ENCODE measurements at regions not wholly inside any gene's neighbourhood (a gene's known extent, or its start where the extent isn't known, plus 50 kb on each side); places are given as distances from the start of the nearest gene placed in this dataset.
"Not testable (repeated sequence)": the region's sequence is repeated elsewhere in the genome, so short reads cannot be mapped to it uniquely, and the experiment has no call there.

- peaks cover 10 to 15% of the 10 kb centered on the region in 2 donors for H3K9me3 Mint-ChIP-seq
- no peaks in the 10 kb centered on the region for H3K4me1 Mint-ChIP-seq (ENCODE audit: low read depth in 2 of 2)
- no peak for DNase-seq
- H3K27me3 Mint-ChIP-seq: no peaks in the 10 kb centered on the region
- no peaks in the 10 kb centered on the region for H3K36me3 Mint-ChIP-seq (ENCODE audit: insufficient read depth)
- H3K4me3 Mint-ChIP-seq: no peak overlapping the region
- ATAC-seq (replicated peaks): no peak
- H3K27ac Mint-ChIP-seq: no peak overlapping the region
Observed at GRCh38 chr9:119726035-119726434, 356.8 kb upstream of the BRINP1 start.

GRCh38 chr9:119722384-119722783 lies 353.1 kb upstream of the BRINP1 start:
- Mint-ChIP-seq H3K9me3 (peaks cover 7 to 15% of the 10 kb centered on the region in 2 donors), H3K27me3 (no peaks in the 10 kb centered on the region), H3K27ac (no peak overlapping the region), H3K4me1 (ENCODE audit: low read depth in 2 of 2) (no peaks in the 10 kb centered on the region), H3K4me3 (no peak overlapping the region), H3K36me3 (ENCODE audit: insufficient read depth) (no peaks in the 10 kb centered on the region)
- DNase-seq (no peak), ATAC-seq (replicated peaks) (no peak)

GRCh38 chr9:119712325-119712724 lies 343.1 kb upstream of the BRINP1 start:
- DNase-seq (no peak), ATAC-seq (replicated peaks) (no peak)
- no peaks in the 10 kb centered on the region for H3K36me3 Mint-ChIP-seq (ENCODE audit: insufficient read depth)
- H3K9me3 Mint-ChIP-seq: peaks cover 6 to 23% of the 10 kb centered on the region in 2 donors
- no peak overlapping the region for H3K4me3 Mint-ChIP-seq
- H3K4me1 Mint-ChIP-seq (ENCODE audit: low read depth in 2 of 2): no peaks in the 10 kb centered on the region
- H3K27me3 Mint-ChIP-seq: no peaks in the 10 kb centered on the region
- no peak overlapping the region for H3K27ac Mint-ChIP-seq

GRCh38 chr9:119709431-119709830 lies 340.2 kb upstream of the BRINP1 start:
- Mint-ChIP-seq H3K36me3 (ENCODE audit: insufficient read depth) (no peaks in the 10 kb centered on the region), H3K27me3 (no peaks in the 10 kb centered on the region), H3K9me3 (peaks cover 6 to 23% of the 10 kb centered on the region in 2 donors), H3K4me3 (no peak overlapping the region), H3K27ac (no peak overlapping the region), H3K4me1 (ENCODE audit: low read depth in 2 of 2) (no peaks in the 10 kb centered on the region)
- ATAC-seq (replicated peaks) (no peak), DNase-seq (no peak)

GRCh38 chr9:119707228-119707845 lies 338.1 kb upstream of the BRINP1 start:
- no peaks in the 10 kb centered on the region for H3K27me3 Mint-ChIP-seq
- ATAC-seq (replicated peaks) (no peak), DNase-seq (no peak)
- peaks cover 4 to 23% of the 10 kb centered on the region in 2 donors for H3K9me3 Mint-ChIP-seq
- no peaks in the 10 kb centered on the region for H3K4me1 Mint-ChIP-seq (ENCODE audit: low read depth in 2 of 2)
- H3K4me3 Mint-ChIP-seq: no peak overlapping the region
- H3K36me3 Mint-ChIP-seq (ENCODE audit: insufficient read depth): no peaks in the 10 kb centered on the region
- no peak overlapping the region for H3K27ac Mint-ChIP-seq

GRCh38 chr9:119701651-119702050 lies 332.4 kb upstream of the BRINP1 start:
- no peaks in the 10 kb centered on the region for H3K36me3 Mint-ChIP-seq (ENCODE audit: insufficient read depth)
- no peaks in the 10 kb centered on the region for H3K27me3 Mint-ChIP-seq
- ATAC-seq (replicated peaks) (no peak), DNase-seq (no peak)
- no peaks in the 10 kb centered on the region for H3K4me1 Mint-ChIP-seq (ENCODE audit: low read depth in 2 of 2)
- no peak overlapping the region for H3K4me3 Mint-ChIP-seq
- no peak overlapping the region for H3K27ac Mint-ChIP-seq
- H3K9me3 Mint-ChIP-seq: peaks cover 0 to 5% of the 10 kb centered on the region in 2 donors

- no peak for DNase-seq
- no peaks in the 10 kb centered on the region for H3K27me3 Mint-ChIP-seq
- peaks cover 0 to 5% of the 10 kb centered on the region in 2 donors for H3K9me3 Mint-ChIP-seq
- ATAC-seq (replicated peaks): no peak
- no peak overlapping the region for H3K4me3 Mint-ChIP-seq
- no peaks in the 10 kb centered on the region for H3K36me3 Mint-ChIP-seq (ENCODE audit: insufficient read depth)
- H3K27ac Mint-ChIP-seq: no peak overlapping the region
- no peaks in the 10 kb centered on the region for H3K4me1 Mint-ChIP-seq (ENCODE audit: low read depth in 2 of 2)
Observed at GRCh38 chr9:119698535-119698934, 329.3 kb upstream of the BRINP1 start.

GRCh38 chr9:119697996-119698395 lies 328.8 kb upstream of the BRINP1 start:
- ATAC-seq (replicated peaks) (no peak), DNase-seq (no peak)
- Mint-ChIP-seq H3K4me1 (ENCODE audit: low read depth in 2 of 2) (no peaks in the 10 kb centered on the region), H3K9me3 (peaks cover 0 to 5% of the 10 kb centered on the region in 2 donors), H3K27ac (no peak overlapping the region), H3K36me3 (ENCODE audit: insufficient read depth) (no peaks in the 10 kb centered on the region), H3K27me3 (no peaks in the 10 kb centered on the region), H3K4me3 (no peak overlapping the region)

- H3K36me3 Mint-ChIP-seq (ENCODE audit: insufficient read depth): no peaks in the 10 kb centered on the region
- H3K27ac Mint-ChIP-seq: no peak overlapping the region
- DNase-seq (no peak), ATAC-seq (replicated peaks) (no peak)
- H3K4me1 Mint-ChIP-seq (ENCODE audit: low read depth in 2 of 2): no peaks in the 10 kb centered on the region
- H3K4me3 Mint-ChIP-seq: no peak overlapping the region
- no peaks in the 10 kb centered on the region for H3K27me3 Mint-ChIP-seq
- peaks cover 0 to 3% of the 10 kb centered on the region in 2 donors for H3K9me3 Mint-ChIP-seq
Observed at GRCh38 chr9:119689879-119690278, 320.6 kb upstream of the BRINP1 start.

- no peak for DNase-seq
- no peak for ATAC-seq (replicated peaks)
- H3K36me3 Mint-ChIP-seq (ENCODE audit: insufficient read depth): no peaks in the 10 kb centered on the region
- no peak overlapping the region for H3K4me3 Mint-ChIP-seq
- no peaks in the 10 kb centered on the region for H3K27me3 Mint-ChIP-seq
- no peaks in the 10 kb centered on the region for H3K4me1 Mint-ChIP-seq (ENCODE audit: low read depth in 2 of 2)
- no peak overlapping the region for H3K27ac Mint-ChIP-seq
- H3K9me3 Mint-ChIP-seq: peaks cover 0 to 3% of the 10 kb centered on the region in 2 donors
Observed at GRCh38 chr9:119688547-119688946, 319.3 kb upstream of the BRINP1 start.

GRCh38 chr9:119677811-119678505 lies 308.7 kb upstream of the BRINP1 start:
- no peaks in the 10 kb centered on the region for H3K9me3 Mint-ChIP-seq
- H3K27ac Mint-ChIP-seq: no peak overlapping the region
- ATAC-seq (replicated peaks) (no peak), DNase-seq (no peak)
- H3K27me3 Mint-ChIP-seq: no peaks in the 10 kb centered on the region
- no peaks in the 10 kb centered on the region for H3K36me3 Mint-ChIP-seq (ENCODE audit: insufficient read depth)
- H3K4me1 Mint-ChIP-seq (ENCODE audit: low read depth in 2 of 2): no peaks in the 10 kb centered on the region
- no peak overlapping the region for H3K4me3 Mint-ChIP-seq

- ATAC-seq (replicated peaks) (no peak), DNase-seq (no peak)
- Mint-ChIP-seq H3K36me3 (ENCODE audit: insufficient read depth) (no peaks in the 10 kb centered on the region), H3K27me3 (no peaks in the 10 kb centered on the region), H3K9me3 (no peaks in the 10 kb centered on the region), H3K27ac (no peak overlapping the region), H3K4me1 (ENCODE audit: low read depth in 2 of 2) (no peaks in the 10 kb centered on the region), H3K4me3 (no peak overlapping the region)
Observed at GRCh38 chr9:119675951-119676350, 306.7 kb upstream of the BRINP1 start.

- not testable (repeated sequence) for H3K27ac Mint-ChIP-seq; H3K4me3 Mint-ChIP-seq; ATAC-seq (replicated peaks); H3K27me3 Mint-ChIP-seq; H3K36me3 Mint-ChIP-seq (ENCODE audit: insufficient read depth); DNase-seq; H3K4me1 Mint-ChIP-seq (ENCODE audit: low read depth in 2 of 2); H3K9me3 Mint-ChIP-seq
Observed at GRCh38 chr9:119672763-119673162, 303.5 kb upstream of the BRINP1 start.

- DNase-seq (no peak), ATAC-seq (replicated peaks) (no peak)
- Mint-ChIP-seq H3K27me3 (no peaks in the 10 kb centered on the region), H3K4me3 (no peak overlapping the region), H3K27ac (no peak overlapping the region), H3K4me1 (ENCODE audit: low read depth in 2 of 2) (no peaks in the 10 kb centered on the region), H3K36me3 (ENCODE audit: insufficient read depth) (no peaks in the 10 kb centered on the region), H3K9me3 (peaks cover 1 to 7% of the 10 kb centered on the region in 2 donors)
Observed at GRCh38 chr9:119667916-119668315, 298.7 kb upstream of the BRINP1 start.

Measured in effector memory CD8-positive, alpha-beta T cell (primary cell).